ENCODE measurements at regions not wholly inside any gene's neighbourhood (a gene's known extent, or its start where the extent isn't known, plus 50 kb on each side); places are given as distances from the start of the nearest gene placed in this dataset.

DNA sequence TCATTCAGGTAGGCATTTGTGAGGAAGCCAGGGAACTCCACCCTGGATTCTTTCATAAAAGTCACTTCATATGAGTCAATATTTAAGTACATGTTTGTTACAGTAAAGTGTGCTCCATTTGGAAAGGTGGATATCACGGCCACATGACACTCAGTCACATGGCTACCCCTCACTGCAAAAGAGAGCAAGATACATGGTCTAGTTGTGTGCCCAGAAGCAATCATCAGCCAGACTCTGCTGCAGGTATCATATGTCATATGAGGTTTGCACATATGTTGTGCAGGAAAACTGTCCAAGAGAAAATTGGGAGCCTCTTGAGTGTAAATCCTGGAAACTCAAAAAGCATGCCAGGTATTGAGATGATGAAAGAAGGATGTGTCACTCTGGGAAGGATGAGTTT, 55.0 kb upstream of the NMNAT3 start:
- DNase-seq, result no peak

DNA sequence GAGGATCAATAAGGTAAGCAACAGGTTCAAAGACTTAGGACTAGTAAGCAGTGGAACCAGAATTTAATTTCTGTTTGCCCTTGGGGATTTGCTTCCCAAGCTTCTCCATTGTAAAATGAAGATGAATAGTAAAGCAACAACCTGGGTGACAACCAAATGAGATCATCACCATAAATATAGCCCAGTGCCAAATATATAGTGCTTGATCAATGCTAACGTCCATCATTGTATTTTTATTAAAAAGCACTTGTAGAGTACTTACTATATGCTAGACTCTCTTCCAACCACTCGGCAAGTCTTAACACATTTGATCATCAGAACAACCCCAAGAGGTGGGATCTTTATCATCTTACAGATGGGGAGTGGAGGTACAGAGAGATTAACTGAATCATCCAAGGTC, 51.5 kb upstream of the NMNAT3 start:
- DNase-seq, result no peak

DNA sequence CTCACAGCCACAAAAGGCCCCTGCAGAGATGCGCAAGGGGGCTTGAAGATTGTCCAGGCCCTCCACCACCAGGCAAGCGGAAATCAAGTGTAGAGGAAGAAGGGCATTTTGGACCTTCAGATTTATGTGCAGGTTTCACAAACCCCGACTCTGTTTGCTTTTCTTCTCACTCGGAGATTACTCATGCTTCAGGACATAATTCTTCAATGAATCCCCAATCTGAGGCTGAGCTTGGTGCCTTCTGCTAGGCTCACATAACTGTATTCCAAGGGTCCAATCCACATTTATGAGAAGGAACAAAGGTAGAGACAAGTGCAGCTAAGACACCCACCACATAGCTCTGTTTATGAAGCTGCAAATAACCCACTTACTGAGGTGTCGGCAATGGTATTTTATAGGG, 50.6 kb upstream of the NMNAT3 start:
- no peak for DNase-seq

Measured in right lung (tissue), 2 donors.